ENCODE measurements at regions not wholly inside any gene's neighbourhood (a gene's known extent, or its start where the extent isn't known, plus 50 kb on each side); places are given as distances from the start of the nearest gene placed in this dataset.

- TF ChIP-seq EP300 (IDR thresholded peaks at IDR 0.05) (no peak), POLR2AphosphoS5 (IDR thresholded peaks at IDR 0.05) (no peak)
- TF ChIP-seq, protein P1, sequence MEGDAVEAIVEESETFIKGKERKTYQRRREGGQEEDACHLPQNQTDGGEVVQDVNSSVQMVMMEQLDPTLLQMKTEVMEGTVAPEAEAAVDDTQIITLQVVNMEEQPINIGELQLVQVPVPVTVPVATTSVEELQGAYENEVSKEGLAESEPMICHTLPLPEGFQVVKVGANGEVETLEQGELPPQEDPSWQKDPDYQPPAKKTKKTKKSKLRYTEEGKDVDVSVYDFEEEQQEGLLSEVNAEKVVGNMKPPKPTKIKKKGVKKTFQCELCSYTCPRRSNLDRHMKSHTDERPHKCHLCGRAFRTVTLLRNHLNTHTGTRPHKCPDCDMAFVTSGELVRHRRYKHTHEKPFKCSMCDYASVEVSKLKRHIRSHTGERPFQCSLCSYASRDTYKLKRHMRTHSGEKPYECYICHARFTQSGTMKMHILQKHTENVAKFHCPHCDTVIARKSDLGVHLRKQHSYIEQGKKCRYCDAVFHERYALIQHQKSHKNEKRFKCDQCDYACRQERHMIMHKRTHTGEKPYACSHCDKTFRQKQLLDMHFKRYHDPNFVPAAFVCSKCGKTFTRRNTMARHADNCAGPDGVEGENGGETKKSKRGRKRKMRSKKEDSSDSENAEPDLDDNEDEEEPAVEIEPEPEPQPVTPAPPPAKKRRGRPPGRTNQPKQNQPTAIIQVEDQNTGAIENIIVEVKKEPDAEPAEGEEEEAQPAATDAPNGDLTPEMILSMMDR (IDR thresholded peaks at IDR 0.05) = no peak
Observed at GRCh38 chr13:23963184-23963931, 66.1 kb upstream of the C1QTNF9B start.

All from upper lobe of left lung (tissue), 4 donors.